ENCODE measurements at regions not wholly inside any gene's neighbourhood (a gene's known extent, or its start where the extent isn't known, plus 50 kb on each side); places are given as distances from the start of the nearest gene placed in this dataset.

DNA sequence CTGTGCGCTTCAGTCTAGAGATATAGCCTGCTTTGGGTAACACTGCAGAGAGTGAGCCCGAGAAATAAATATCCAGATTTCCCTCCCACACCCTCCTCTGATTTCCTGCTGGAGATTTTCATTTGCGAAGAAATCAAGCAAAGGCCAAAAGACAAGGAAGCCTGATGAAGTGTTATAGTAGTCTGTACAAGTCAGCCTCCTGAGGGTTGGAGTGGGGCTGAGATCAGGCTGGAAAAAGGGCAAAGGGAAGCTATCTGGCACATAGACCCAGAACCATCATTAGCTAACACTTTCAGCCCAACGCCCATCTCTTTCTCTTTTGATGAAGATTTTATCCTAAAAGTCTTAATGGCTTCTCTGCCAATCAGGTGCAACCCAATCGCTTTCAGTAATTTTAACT, 154.6 kb upstream of the SLC44A1 start:
- TF ChIP-seq POLR2AphosphoS5 (IDR thresholded peaks at IDR 0.05; ENCODE audit: borderline replicate concordance, low read depth, low read length) = no peak
- TF ChIP-seq EZH2 (IDR thresholded peaks at IDR 0.05) = no peak

Data from SK-N-MC (cell line).